HEK293T (cell line): ENCODE measurements at regions not wholly inside any gene's neighbourhood (a gene's known extent, or its start where the extent isn't known, plus 50 kb on each side); places are given as distances from the start of the nearest gene placed in this dataset.
"Not testable (repeated sequence)": the region's sequence is repeated elsewhere in the genome, so short reads cannot be mapped to it uniquely, and the experiment has no call there.

Experiments
- CTCF ChIA-PET: fragments of 350-600 bp; formaldehyde crosslinking; extraction: SDS; loops from one replicate; lab custom pipeline; 2021; ENCODE audit warnings: antibody characterized with exemption, inconsistent platforms; lab: Yijun Ruan, JAX
- POLR2A ChIA-PET: fragments of 350-600 bp; formaldehyde crosslinking; extraction: SDS; loops from one replicate; lab custom pipeline; 2020; ENCODE audit warnings: antibody characterized with exemption, inconsistent platforms; lab: Yijun Ruan, JAX
- DNase-seq: peaks from one replicate; pipeline ENCODE4 v3.0.0; 2012; ENCODE audit warnings: mixed read lengths; ENCODE audit errors: extremely low spot score
- ARNT ChIP-seq: fragments of 450-650 bp; IDR thresholded peaks from 2 replicates; pipeline ENCODE4 v1.6.1; 2017; ENCODE audit warnings: mild to moderate bottlenecking
- BHLHE40 ChIP-seq: fragments of 450-650 bp; IDR thresholded peaks from 2 replicates; pipeline ENCODE4 v1.6.1; 2016; ENCODE audit warnings: mild to moderate bottlenecking, moderate library complexity, borderline replicate concordance
- CTBP1 ChIP-seq: fragments of 450-650 bp; IDR thresholded peaks from 2 replicates; pipeline ENCODE4 v1.6.1; 2016; ENCODE audit warnings: borderline replicate concordance
- ELF4 ChIP-seq: fragments of 450-650 bp; IDR thresholded peaks from 2 replicates; pipeline ENCODE4 v1.6.1; 2017; ENCODE audit warnings: antibody characterized with exemption
- FOXA1 ChIP-seq: fragments of 450-650 bp; IDR thresholded peaks from 2 replicates; pipeline ENCODE4 v1.6.1; 2016; ENCODE audit warnings: mild to moderate bottlenecking
- FOXK2 ChIP-seq: fragments of 450-650 bp; IDR thresholded peaks from 2 replicates; pipeline ENCODE4 v1.6.1; 2016; ENCODE audit warnings: mild to moderate bottlenecking
- FOXM1 ChIP-seq: fragments of 450-650 bp; IDR thresholded peaks from 2 replicates; pipeline ENCODE4 v1.6.1; 2017; ENCODE audit warnings: mild to moderate bottlenecking, borderline replicate concordance
- HDGF ChIP-seq: fragments of 450-650 bp; IDR thresholded peaks from 2 replicates; pipeline ENCODE4 v1.6.1; 2017; ENCODE audit warnings: antibody characterized with exemption, borderline replicate concordance
- L3MBTL2 ChIP-seq: fragments of 450-650 bp; conservative IDR thresholded peaks from 2 replicates; pipeline ENCODE4 v1.6.1; 2016; ENCODE audit warnings: mild to moderate bottlenecking
- LEF1 ChIP-seq: fragments of 450-650 bp; IDR thresholded peaks from 2 replicates; pipeline ENCODE4 v1.6.1; 2017; ENCODE audit warnings: mild to moderate bottlenecking, borderline replicate concordance
- NFRKB ChIP-seq: fragments of 450-650 bp; IDR thresholded peaks from 2 replicates; pipeline ENCODE4 v1.6.1; 2016; ENCODE audit warnings: mild to moderate bottlenecking, moderate library complexity
- SP1 ChIP-seq: fragments of 450-650 bp; IDR thresholded peaks from 2 replicates; pipeline ENCODE4 v1.6.1; 2017
- SUZ12 ChIP-seq: fragments of 450-650 bp; IDR thresholded peaks from 2 replicates; pipeline ENCODE4 v1.6.1; 2016; ENCODE audit warnings: mild to moderate bottlenecking
- TARDBP ChIP-seq: fragments of 450-650 bp; IDR thresholded peaks from 2 replicates; pipeline ENCODE4 v1.6.1; 2016
- ZNF384 ChIP-seq: fragments of 450-650 bp; IDR thresholded peaks from 2 replicates; pipeline ENCODE4 v1.6.1; 2016
- TF ChIP-seq, protein P1 (sequence below): fragments of 450-650 bp; IDR thresholded peaks from 2 replicates; pipeline ENCODE4 v1.6.1; 2016

DNA sequence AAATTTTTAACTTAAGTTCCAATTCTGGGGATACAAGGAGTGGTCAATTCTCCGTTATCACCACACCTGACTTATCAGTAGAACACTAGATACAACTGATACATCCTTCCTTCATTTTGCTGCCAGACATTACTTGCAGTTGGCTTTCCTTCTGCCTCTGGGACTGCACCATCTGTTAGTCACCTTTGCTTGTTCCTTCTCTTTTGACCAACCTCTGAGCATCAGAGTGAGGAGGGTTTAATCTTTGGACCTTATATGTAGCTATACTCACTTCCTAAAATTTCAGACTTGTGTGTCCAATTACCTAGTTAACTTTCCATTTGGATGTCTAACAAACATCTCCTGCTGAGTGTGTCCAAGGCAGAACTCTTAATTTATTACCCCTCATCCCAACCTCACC lies 330.7 kb downstream of the PTTG2 start:
- ChIA-PET POLR2A (no interaction called here), CTCF (interaction anchor here (0.5 kb wide), 1 partner anchor 10 kb away, joined by 3 read pairs; no protein-coding TSS in a partner anchor)
- TF ChIP-seq CTBP1: no peak
- no peak for TF ChIP-seq ELF4
- DNase-seq: no peak

DNA sequence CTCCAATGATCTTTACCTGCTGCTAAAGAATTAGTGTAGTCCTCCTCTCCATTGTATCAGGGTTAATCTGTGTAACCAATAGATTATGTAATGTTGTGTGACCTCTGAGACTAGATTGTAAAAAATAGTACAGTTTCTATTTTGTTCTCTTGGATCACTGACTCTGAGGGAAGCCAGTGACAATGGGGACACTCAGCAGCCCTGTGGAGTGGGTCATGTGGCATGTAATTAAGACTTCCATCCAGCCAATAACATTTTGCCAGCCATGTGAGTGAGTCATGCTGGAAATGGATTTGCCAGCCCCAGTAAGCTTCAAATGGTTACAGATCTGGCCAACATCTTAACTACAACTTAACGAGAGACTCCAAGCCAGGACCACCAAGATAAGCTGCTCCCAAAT lies 332.3 kb downstream of the PTTG2 start:
- DNase-seq: no peak
- CTCF ChIA-PET: interaction anchor here (0.7 kb wide), 1 partner anchor 23 kb away, joined by 3 read pairs; no protein-coding TSS in a partner anchor
- TF ChIP-seq CTBP1 (no peak), SP1 (no peak), L3MBTL2 (no peak), ELF4 (no peak), NFRKB (no peak), ZNF384 (no peak)
- POLR2A ChIA-PET: interaction anchor here (1.1 kb wide), 1 partner anchor 11 kb away, joined by 4 read pairs; no protein-coding TSS in a partner anchor

DNA sequence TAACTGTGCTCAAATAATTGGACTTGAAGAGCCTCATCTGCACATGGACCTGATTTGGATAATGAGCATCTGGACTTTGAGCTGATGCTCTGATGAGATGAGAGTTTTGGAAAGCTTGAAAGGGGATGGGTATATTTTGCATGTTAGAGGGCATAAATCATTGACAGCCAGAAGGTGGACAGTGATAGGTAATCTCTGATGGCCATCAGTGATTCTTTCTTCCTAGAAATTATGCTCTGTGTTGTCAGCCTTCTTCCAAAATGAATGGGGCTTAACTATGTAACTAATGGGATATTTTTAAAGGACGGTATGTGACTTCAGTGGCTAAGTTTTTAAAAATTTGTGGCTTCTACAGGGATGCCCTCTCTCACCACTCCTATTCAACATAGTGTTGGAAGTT lies 334.0 kb downstream of the PTTG2 start:
- TF ChIP-seq BHLHE40: no peak
- TF ChIP-seq SUZ12: no peak
- no peak for TF ChIP-seq ZNF384
- TF ChIP-seq NFRKB: no peak
- TF ChIP-seq CTBP1: no peak
- no peak for TF ChIP-seq TARDBP
- no peak for TF ChIP-seq SP1
- no peak for TF ChIP-seq HDGF
- TF ChIP-seq ELF4: no peak
- TF ChIP-seq, protein P1, sequence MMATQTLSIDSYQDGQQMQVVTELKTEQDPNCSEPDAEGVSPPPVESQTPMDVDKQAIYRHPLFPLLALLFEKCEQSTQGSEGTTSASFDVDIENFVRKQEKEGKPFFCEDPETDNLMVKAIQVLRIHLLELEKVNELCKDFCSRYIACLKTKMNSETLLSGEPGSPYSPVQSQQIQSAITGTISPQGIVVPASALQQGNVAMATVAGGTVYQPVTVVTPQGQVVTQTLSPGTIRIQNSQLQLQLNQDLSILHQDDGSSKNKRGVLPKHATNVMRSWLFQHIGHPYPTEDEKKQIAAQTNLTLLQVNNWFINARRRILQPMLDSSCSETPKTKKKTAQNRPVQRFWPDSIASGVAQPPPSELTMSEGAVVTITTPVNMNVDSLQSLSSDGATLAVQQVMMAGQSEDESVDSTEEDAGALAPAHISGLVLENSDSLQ: no peak
- TF ChIP-seq L3MBTL2: no peak
- TF ChIP-seq LEF1: no peak
- TF ChIP-seq ARNT: no peak
- TF ChIP-seq FOXK2: no peak
- TF ChIP-seq FOXA1: no peak
- no peak for TF ChIP-seq FOXM1
- no peak for DNase-seq
- POLR2A ChIA-PET: no interaction called here
- CTCF ChIA-PET: no interaction called here

DNA sequence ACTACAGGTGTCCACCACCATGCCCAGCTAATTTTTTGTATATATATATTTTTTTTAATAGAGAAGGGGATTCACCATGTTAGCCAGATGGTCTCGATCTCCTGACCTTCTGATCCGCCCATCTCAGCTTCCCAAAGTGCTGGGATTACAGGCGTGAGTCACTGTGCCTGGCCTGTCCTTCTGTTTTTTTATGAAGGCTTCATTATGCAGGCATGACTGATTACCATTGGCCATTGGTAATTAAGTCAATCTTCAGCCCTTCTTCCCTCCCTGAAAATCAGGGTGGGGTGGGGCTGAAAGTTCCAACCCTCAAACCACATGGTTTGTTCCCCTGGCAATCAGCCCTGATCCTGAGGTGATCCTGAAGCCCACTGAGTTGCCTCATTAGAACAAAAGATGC lies 336.9 kb downstream of the PTTG2 start:
- no peak for DNase-seq
- CTCF ChIA-PET: no interaction called here
- POLR2A ChIA-PET: no interaction called here
- no peak for TF ChIP-seq SP1
- no peak for TF ChIP-seq L3MBTL2
- TF ChIP-seq HDGF: no peak
- no peak for TF ChIP-seq FOXM1
- no peak for TF ChIP-seq FOXK2
- no peak for TF ChIP-seq SUZ12
- TF ChIP-seq ELF4: no peak
- TF ChIP-seq, protein P1: no peak
- TF ChIP-seq LEF1: no peak
- no peak for TF ChIP-seq ARNT
- no peak for TF ChIP-seq BHLHE40
- TF ChIP-seq FOXA1: no peak
- no peak for TF ChIP-seq NFRKB
- no peak for TF ChIP-seq CTBP1
- TF ChIP-seq ZNF384: no peak

DNA sequence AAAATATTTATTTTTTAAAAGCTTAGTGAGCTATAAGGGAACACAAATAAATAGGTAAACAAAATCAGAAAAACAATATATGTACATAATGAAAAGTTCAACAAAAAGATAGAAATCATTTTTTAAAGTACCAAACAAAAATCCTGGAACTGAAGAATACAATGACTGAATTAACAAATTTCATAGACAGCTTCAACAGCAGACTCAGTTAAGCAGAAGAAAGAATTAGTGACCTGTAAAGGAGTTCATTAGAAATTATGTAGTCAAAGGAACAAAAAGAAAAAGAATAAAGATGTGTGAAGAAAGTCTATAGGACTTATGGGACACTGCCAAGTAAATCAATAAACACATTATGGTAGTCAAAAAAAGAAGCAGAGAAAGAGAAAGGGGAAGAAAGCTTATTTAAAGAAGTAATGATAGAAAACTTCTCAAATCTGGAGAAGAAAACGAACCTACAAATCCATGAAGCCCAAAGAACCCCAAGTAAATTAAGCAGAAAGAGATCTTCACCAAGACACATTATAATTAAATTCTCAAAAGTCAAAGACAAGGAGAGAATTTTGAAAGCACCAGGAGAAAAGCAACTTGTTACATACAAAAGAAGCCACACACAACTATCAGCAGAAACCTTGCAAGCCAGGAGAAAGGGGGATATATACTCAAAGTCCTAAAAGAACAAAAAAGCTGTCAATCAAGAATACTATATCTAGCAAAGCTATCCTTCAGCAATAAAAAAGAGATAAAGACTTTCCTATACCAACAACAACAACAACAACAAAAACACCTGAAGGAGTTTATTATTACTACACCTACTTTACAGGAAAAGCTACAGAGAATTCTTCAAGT lies 338.9 kb downstream of the PTTG2 start:
- CTCF ChIA-PET: no interaction called here
- POLR2A ChIA-PET: no interaction called here

DNA sequence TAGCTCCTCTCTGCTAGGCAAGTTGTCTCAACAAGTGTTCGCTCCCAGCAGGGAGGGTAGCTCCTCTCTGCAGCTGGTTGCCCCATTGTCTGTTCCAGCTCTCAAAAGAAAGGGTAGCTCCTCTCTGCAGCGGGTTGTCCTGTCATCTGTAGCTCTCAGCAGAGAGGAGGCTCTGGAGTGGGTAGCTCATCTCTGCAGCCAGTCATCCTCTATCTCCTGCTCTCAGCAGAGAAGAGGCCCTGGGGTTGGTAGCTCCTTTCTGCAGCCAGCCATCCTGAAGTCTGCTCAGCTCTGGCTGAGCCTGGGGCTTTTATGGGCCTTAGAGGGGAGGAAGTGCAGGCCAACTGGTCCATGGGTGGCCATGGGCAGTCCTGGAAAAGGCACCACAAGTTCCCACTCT lies 342.7 kb downstream of the PTTG2 start:
- POLR2A ChIA-PET: interaction anchor here (1.4 kb wide), 1 partner anchor 10 kb away, joined by 4 read pairs; no protein-coding TSS in a partner anchor
- no peak for TF ChIP-seq FOXM1
- no peak for TF ChIP-seq ELF4
- TF ChIP-seq L3MBTL2: no peak
- TF ChIP-seq BHLHE40: no peak
- no peak for TF ChIP-seq TARDBP
- no peak for TF ChIP-seq SUZ12
- CTCF ChIA-PET: no interaction called here
- DNase-seq: no peak

More for the DNA sequence above, 338.9 kb downstream of the PTTG2 start:
- TF ChIP-seq, protein P1: no peak
- TF ChIP-seq SP1 (no peak), LEF1 (no peak), HDGF (no peak), ELF4 (no peak), L3MBTL2 (no peak), ZNF384 (no peak), FOXM1 (no peak), CTBP1 (no peak)
- DNase-seq: no peak

DNA sequence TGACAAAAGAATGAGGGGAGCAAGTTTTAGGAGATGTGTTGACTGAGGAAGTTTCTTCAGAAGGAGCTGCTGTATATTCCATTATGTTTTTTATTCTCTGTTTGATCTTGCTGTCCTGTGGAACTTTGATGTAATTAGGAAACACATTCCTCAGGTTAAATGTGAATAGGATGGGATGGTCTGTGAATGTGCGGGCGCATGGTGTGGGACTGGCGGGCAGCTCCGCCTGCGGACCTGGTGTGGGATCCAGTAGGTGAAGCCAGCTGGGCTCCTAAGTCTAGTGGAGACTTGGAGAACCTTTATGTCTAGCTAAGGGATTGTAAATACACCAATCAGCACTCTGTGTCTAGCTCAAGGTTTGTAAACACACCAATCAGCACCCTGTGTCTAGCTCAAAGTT lies 344.3 kb downstream of the PTTG2 start:
- CTCF ChIA-PET, POLR2A ChIA-PET, DNase-seq: not testable (repeated sequence)
